Activated CD4-positive, alpha-beta T cell treated with anti-CD3 and anti-CD28 coated beads, Interleukin-2, Interleukin-6, amounts not matched to agents 100 ng/mL and 50 ng/mL, durations not matched to agents 16 hours and 8 hours (primary cell): ENCODE measurements at regions not wholly inside any gene's neighbourhood (a gene's known extent, or its start where the extent isn't known, plus 50 kb on each side); places are given as distances from the start of the nearest gene placed in this dataset.

Source experiments
- DNase-seq: peaks from one replicate; pipeline ENCODE4 v3.0.0-alpha.2; 2020

GRCh38 chr4:28555866-28556265, 1695.2 kb downstream of the STIM2 start:
- no peak for DNase-seq

GRCh38 chr4:28557755-28558154, 1697.1 kb downstream of the STIM2 start:
- DNase-seq: no peak

- DNase-seq: no peak
These were observed 1698.3 kb downstream of the STIM2 start for GRCh38 chr4:28558895-28559294.

- no peak for DNase-seq
These were observed 1702.3 kb downstream of the STIM2 start for GRCh38 chr4:28562913-28563312.

- DNase-seq: no peak
These were observed 1704.8 kb downstream of the STIM2 start for GRCh38 chr4:28565396-28565795.

GRCh38 chr4:28600958-28601357, 1740.3 kb downstream of the STIM2 start:
- no peak for DNase-seq

- DNase-seq: no peak
These were observed 1761.0 kb downstream of the STIM2 start for GRCh38 chr4:28621591-28621990.

GRCh38 chr4:28636971-28637370, 1776.3 kb downstream of the STIM2 start:
- no peak for DNase-seq

- no peak for DNase-seq
These were observed 1779.1 kb downstream of the STIM2 start for GRCh38 chr4:28639747-28640146.

GRCh38 chr4:28654618-28655017, 1794.0 kb downstream of the STIM2 start:
- no peak for DNase-seq

GRCh38 chr4:28665306-28665705, 1804.7 kb downstream of the STIM2 start:
- DNase-seq: no peak

GRCh38 chr4:28675582-28675981, 1814.9 kb downstream of the STIM2 start:
- no peak for DNase-seq

- no peak for DNase-seq
These were observed 1817.2 kb downstream of the STIM2 start for GRCh38 chr4:28677808-28678207.

- no peak for DNase-seq
These were observed 1822.2 kb downstream of the STIM2 start for GRCh38 chr4:28682847-28683246.

- peak; percentile 22 for DNase-seq
These were observed 1826.0 kb downstream of the STIM2 start for GRCh38 chr4:28686618-28687017.

GRCh38 chr4:28690890-28691289, 1830.2 kb downstream of the STIM2 start:
- no peak for DNase-seq

GRCh38 chr4:28702571-28702970, 1841.9 kb downstream of the STIM2 start:
- DNase-seq: no peak

GRCh38 chr4:28709891-28710290, 1849.2 kb downstream of the STIM2 start:
- DNase-seq: no peak

GRCh38 chr4:28723371-28723770, 1862.7 kb downstream of the STIM2 start:
- DNase-seq: no peak

- DNase-seq: no peak
These were observed 1863.6 kb downstream of the STIM2 start for GRCh38 chr4:28724239-28724638.

- no peak for DNase-seq
These were observed 1869.7 kb downstream of the STIM2 start for GRCh38 chr4:28730304-28730703.

GRCh38 chr4:28744066-28744465, 1883.4 kb downstream of the STIM2 start:
- no peak for DNase-seq

GRCh38 chr4:28754376-28754775, 1893.7 kb downstream of the STIM2 start:
- no peak for DNase-seq

- DNase-seq: no peak
These were observed 1894.4 kb downstream of the STIM2 start for GRCh38 chr4:28755081-28755480.

- DNase-seq: no peak
These were observed 1898.4 kb downstream of the STIM2 start for GRCh38 chr4:28759064-28759463.

- DNase-seq: no peak
These were observed 1899.4 kb downstream of the STIM2 start for GRCh38 chr4:28760003-28760402.
